HUES64 (cell line): ENCODE measurements at regions not wholly inside any gene's neighbourhood (a gene's known extent, or its start where the extent isn't known, plus 50 kb on each side); places are given as distances from the start of the nearest gene placed in this dataset.
"Not testable (repeated sequence)": the region's sequence is repeated elsewhere in the genome, so short reads cannot be mapped to it uniquely, and the experiment has no call there.

Experiments used
- H3K27ac ChIP-seq: 2 replicates; pipeline ENCODE4 v1.7.0; 2013; ENCODE audit warnings: low read depth, low read length, inconsistent platforms
- H3K27me3 ChIP-seq: 2 replicates; pipeline ENCODE4 v1.6.1; 2013; ENCODE audit warnings: mild to moderate bottlenecking, low read length; ENCODE audit not compliant: insufficient read depth
- H3K36me3 ChIP-seq: 2 replicates; pipeline ENCODE4 v1.6.1; 2013; ENCODE audit warnings: mild to moderate bottlenecking, low read length; ENCODE audit not compliant: insufficient read depth
- H3K4me1 ChIP-seq: 2 replicates; pipeline ENCODE4 v1.6.1; 2013; ENCODE audit warnings: mild to moderate bottlenecking, low read length, moderate library complexity; ENCODE audit not compliant: insufficient read depth
- H3K4me3 ChIP-seq: 2 replicates; pipeline ENCODE4 v1.5.1; 2013; ENCODE audit warnings: mild to moderate bottlenecking, low read length, moderate library complexity
- H3K9ac ChIP-seq: 2 replicates; pipeline ENCODE4 v1.6.1; 2013; ENCODE audit warnings: mild to moderate bottlenecking, low read depth, low read length
- H3K9me3 ChIP-seq: 2 replicates; pipeline ENCODE4 v1.6.1; 2013; ENCODE audit warnings: low read depth, low read length; ENCODE audit not compliant: insufficient read depth
- WGBS: fragments of 150-250, 120-280 bp; methylation state at CpG from one replicate; pipeline ENCODE4 v1.1.7; 2013; ENCODE audit warnings: missing lambda C conversion rate; 5-methylcytosine and 5-hydroxymethylcytosine counted together

DNA sequence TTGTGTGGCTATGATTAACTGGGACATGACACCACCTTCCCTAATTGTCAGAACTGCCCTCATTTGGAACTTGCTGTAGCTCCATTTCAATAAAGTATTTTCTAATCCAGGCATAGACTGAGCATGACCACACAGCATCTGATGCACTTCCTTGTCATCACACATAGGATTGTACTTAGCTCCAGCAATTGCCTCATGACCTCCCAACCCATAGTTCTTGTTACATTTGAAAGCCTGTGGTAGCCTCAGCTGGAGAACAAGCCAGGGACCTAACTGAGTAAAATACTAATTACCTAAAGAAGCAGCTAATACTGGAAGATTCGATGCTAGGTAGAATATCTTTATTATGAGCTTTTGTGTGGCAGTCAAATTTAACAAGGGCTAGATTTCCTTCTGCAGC is 187.3 kb upstream of the KIF2B start:
- WGBS = 100% methylated on average over 1 of the region's 1 CpG
- no peaks in the 10 kb centered on the region for H3K27me3 ChIP-seq
- H3K4me1 ChIP-seq = peaks cover 25% of the 10 kb centered on the region
- no peak overlapping the region for H3K4me3 ChIP-seq
- no peaks in the 10 kb centered on the region for H3K36me3 ChIP-seq
- no peak overlapping the region for H3K9ac ChIP-seq
- H3K9me3 ChIP-seq = no peaks in the 10 kb centered on the region
- no peak overlapping the region for H3K27ac ChIP-seq

DNA sequence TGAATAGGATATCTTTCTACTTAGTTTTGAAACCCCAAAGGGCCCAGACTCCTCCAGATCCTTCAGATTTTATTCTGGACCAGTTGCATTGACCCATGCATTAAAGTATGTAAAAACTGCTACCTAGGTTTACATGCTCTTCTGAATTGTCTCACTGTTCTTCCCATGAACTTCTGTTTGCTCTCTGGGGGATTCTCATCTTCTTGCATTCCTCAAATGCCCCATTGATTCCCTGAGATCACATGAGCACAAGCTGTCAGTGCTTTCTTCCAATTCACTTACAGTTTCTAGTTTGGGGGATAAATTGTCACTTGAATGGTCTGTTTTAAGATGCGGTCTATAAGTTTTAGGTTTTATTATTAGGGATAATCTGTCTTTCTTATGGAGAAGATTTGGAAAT is 188.9 kb upstream of the KIF2B start:
- Histone ChIP-seq H3K27ac (no peak overlapping the region), H3K9me3 (no peaks in the 10 kb centered on the region), H3K4me3 (no peak overlapping the region), H3K4me1 (peaks cover 29% of the 10 kb centered on the region), H3K27me3 (no peaks in the 10 kb centered on the region), H3K36me3 (no peaks in the 10 kb centered on the region), H3K9ac (no peak overlapping the region)
- 100% methylated on average over 1 of the region's 1 CpG for WGBS

DNA sequence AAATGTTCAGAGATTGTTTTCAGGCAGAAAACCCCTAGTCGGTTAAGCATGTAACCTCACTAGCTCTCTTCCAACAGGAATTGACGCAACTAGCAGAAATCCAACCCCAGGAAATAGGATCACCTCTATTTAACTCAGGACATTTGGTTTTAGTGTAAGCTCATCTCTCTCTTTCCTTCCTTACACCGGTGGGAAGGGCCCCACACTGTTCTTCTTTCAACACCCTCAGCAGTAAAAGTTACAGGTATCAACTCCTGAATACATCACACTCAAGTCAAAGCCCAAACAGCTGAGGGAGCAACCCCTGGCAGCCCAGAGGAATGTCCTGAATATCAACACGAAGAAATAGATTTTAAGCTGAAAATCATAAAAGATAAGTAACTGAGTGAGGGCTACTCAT is 191.2 kb upstream of the KIF2B start:
- H3K27me3 ChIP-seq = no peaks in the 10 kb centered on the region
- H3K9me3 ChIP-seq = no peaks in the 10 kb centered on the region
- H3K4me3 ChIP-seq = no peak overlapping the region
- no peaks in the 10 kb centered on the region for H3K36me3 ChIP-seq
- H3K27ac ChIP-seq = peak overlapping the region; percentile 32; the same call in 1 of the 2 replicates
- WGBS = 62% methylated on average over 4 of the region's 4 CpGs
- H3K4me1 ChIP-seq = peaks cover 44% of the 10 kb centered on the region
- no peak overlapping the region for H3K9ac ChIP-seq

DNA sequence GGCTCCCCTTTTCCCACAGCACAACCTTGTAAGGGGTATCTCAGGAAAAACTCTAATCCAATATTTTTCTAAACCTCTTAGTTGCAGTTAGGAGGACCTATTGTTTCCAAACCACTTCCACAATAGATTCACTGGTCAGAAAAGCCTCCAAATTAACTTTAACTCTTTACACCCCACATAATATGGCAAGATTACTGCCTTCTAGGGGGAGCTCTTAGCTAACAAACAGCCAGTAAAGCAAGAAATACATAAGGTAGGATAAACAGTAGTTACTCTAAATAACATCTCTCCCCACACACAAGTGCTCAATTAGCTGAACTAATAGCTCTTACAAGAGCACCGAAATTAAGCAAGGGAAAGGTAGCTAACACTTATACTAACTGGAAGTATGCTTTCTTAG is 192.1 kb upstream of the KIF2B start:
- Histone ChIP-seq H3K4me3 (no peak overlapping the region), H3K36me3 (no peaks in the 10 kb centered on the region), H3K9me3 (no peaks in the 10 kb centered on the region), H3K9ac (no peak overlapping the region), H3K4me1 (peaks cover 51% of the 10 kb centered on the region), H3K27me3 (no peaks in the 10 kb centered on the region), H3K27ac (peak overlapping the region; percentile 15; the same call in 1 of the 2 replicates)
- WGBS = 82% methylated on average over 1 of the region's 1 CpG

DNA sequence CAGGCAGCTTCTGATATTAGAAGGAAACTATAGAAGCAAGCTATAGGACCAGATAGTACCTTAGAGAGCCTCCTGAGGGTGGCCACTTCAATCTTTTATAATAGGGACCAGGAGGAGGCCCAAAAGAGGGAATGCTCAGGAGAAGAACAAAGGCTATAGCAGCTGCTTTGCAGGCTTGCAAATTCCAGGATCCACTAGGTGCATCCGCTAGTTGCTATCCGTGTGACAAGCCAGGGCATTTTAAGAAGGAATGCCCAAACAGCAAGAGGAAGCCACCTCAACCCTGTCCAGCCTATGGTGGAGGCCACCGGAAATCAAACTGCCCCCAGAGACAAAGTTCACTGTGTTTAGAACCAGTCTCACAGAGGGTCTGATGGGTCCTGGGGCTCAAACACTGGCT is 192.6 kb upstream of the KIF2B start:
- H3K9me3 ChIP-seq = no peaks in the 10 kb centered on the region
- H3K36me3 ChIP-seq = no peaks in the 10 kb centered on the region
- no peak overlapping the region for H3K9ac ChIP-seq
- H3K4me1 ChIP-seq = peaks cover 51% of the 10 kb centered on the region
- 63% methylated on average over 3 of the region's 3 CpGs for WGBS
- H3K27ac ChIP-seq = peak overlapping the region; percentile 15; the same call in 1 of the 2 replicates
- H3K27me3 ChIP-seq = no peaks in the 10 kb centered on the region
- H3K4me3 ChIP-seq = no peak overlapping the region

DNA sequence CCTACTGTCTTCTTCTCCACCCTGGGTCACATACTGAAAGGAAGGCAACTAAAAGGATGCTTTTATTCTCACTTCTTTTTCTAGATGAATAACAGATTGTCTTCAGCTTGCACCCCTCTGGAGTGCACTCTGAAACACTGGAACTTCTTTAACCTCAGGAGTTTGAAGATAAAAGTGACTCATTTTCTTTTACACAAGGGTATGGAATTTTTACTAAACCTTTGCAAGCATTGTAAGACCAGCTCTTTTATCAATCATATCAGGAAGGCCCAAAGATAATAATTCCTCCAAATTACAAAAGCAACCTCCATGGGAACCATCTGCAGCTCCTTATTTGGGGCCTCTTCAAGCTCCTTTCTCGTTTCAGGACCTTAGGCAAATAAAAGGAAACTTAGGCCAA is 193.5 kb upstream of the KIF2B start:
- Histone ChIP-seq H3K9ac (no peak overlapping the region), H3K4me1 (peaks cover 51% of the 10 kb centered on the region), H3K4me3 (no peak overlapping the region), H3K27me3 (no peaks in the 10 kb centered on the region), H3K36me3 (no peaks in the 10 kb centered on the region), H3K9me3 (no peaks in the 10 kb centered on the region), H3K27ac (no peak overlapping the region)
- WGBS = 82% methylated on average over 1 of the region's 1 CpG

DNA sequence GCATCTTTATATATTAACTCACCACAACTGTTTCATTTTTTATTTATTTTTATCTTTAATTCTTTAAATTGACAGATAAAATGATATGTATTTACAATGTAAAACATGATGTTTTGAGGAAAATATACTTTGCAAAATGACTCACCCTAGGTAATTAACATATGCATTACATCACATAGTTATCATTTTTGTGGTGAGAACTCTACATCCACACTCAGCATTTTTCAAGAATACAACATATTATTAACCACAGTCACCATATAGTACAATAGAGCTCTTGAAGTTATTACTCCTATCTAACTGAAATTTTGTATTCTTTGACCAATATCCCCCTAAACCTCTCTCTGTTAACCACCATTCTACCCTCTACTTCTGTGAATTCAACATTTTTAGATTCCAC is 194.7 kb upstream of the KIF2B start:
- Histone ChIP-seq H3K4me1 (peaks cover 51% of the 10 kb centered on the region), H3K4me3 (no peak overlapping the region), H3K36me3 (no peaks in the 10 kb centered on the region), H3K27me3 (no peaks in the 10 kb centered on the region), H3K27ac (no peak overlapping the region), H3K9ac (no peak overlapping the region), H3K9me3 (no peaks in the 10 kb centered on the region)

DNA sequence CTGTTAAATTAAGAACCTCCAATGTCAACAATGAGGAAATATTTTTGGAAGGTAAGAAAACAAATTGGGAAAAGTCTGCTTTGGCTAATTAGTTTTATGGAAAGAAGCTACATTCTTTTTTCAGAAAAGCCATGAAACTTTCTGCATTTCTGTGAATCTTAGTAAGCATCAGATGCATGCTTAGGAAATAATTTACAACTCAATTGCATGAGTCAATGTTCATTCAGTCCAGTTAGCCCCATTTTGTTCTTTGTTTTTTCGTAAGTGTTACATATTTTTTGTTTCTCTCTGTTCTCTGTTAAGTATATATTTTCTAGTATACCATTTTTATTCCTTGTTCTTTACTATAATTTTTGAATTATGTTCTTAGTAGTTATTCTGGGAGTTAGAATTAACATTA is 195.2 kb upstream of the KIF2B start:
- Histone ChIP-seq H3K9me3 (no peaks in the 10 kb centered on the region), H3K9ac (no peak overlapping the region), H3K27me3 (no peaks in the 10 kb centered on the region), H3K4me1 (peaks cover 51% of the 10 kb centered on the region), H3K36me3 (no peaks in the 10 kb centered on the region), H3K4me3 (no peak overlapping the region), H3K27ac (peak overlapping the region; percentile 48; the same call in 1 of the 2 replicates)
- WGBS = no CpG with 5 or more reads among the region's 1 CpG

DNA sequence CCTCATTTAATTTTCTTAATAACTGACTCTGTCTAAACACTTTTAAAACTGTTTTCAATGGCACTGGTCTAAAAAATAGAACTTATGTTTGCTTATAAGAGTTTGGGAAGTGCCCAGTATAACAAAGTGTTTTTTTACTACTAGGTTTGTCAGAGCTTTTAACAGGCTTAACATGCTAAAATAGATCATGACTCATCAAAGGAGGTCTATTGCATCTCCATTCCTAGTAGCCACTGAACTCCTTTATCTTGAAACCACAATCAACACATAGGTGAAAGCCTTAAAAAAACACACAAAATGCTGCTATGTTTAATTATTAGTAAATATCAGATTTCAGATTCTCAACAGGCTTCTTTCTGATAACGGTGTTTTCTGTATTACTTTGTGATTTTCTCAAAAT is 196.4 kb upstream of the KIF2B start:
- Histone ChIP-seq H3K4me1 (peaks cover 44% of the 10 kb centered on the region), H3K27me3 (no peaks in the 10 kb centered on the region), H3K9me3 (no peaks in the 10 kb centered on the region), H3K4me3 (no peak overlapping the region), H3K27ac (peak overlapping the region; percentile 25; the same call in 1 of the 2 replicates), H3K9ac (no peak overlapping the region), H3K36me3 (no peaks in the 10 kb centered on the region)
- WGBS = 50% methylated on average over 1 of the region's 1 CpG

DNA sequence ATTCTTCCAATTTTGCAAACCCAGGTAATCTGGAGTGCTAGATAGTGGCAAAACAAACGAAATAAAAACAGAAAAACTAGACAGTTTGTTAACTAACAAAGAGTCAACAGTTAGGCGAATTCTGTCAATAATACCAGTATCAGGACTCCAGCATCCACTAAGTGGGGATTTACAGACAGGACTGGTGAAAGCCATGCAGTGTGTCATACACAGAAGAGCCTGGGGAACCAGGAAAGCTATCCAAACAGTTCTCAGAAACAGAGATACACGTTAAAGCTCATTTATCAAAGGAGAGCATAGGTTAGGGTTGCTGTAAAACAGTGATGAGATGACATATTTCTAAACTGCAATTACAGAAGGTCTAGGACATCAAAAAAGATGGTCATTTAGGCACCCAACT is 203.7 kb upstream of the KIF2B start:
- 93% methylated on average over 3 of the region's 3 CpGs for WGBS
- no peaks in the 10 kb centered on the region for H3K4me1 ChIP-seq
- H3K9me3 ChIP-seq = peaks cover 26% of the 10 kb centered on the region
- no peak overlapping the region for H3K9ac ChIP-seq
- no peak overlapping the region for H3K27ac ChIP-seq
- H3K4me3 ChIP-seq = no peak overlapping the region
- H3K27me3 ChIP-seq = no peaks in the 10 kb centered on the region
- H3K36me3 ChIP-seq = no peaks in the 10 kb centered on the region

DNA sequence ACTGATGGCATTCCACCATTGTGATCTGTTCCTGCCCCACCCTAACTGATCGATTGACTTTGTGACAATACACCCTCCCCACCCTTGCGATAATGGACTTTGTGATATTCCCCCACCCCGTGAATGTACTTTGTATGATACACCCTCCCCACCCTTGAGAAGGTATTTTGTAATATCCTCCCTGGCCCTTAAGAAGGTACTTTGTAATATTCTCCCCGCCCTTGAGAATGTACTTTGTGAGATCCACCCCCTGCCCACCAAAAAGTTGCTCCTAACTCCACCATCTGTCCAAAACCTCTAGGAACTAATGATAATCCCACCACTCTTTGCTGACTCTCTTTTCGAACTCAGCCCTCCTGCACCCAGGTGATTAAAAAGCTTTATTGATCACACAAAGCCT is 214.5 kb upstream of the KIF2B start:
- 89% methylated on average over 5 of the region's 5 CpGs for WGBS
- not testable (repeated sequence) for H3K36me3 ChIP-seq, H3K27me3 ChIP-seq, H3K9ac ChIP-seq, H3K4me3 ChIP-seq
- Histone ChIP-seq H3K4me1 (peaks cover 14% of the 10 kb centered on the region), H3K27ac (peak overlapping the region; percentile 89), H3K9me3 (peaks cover 11% of the 10 kb centered on the region)

DNA sequence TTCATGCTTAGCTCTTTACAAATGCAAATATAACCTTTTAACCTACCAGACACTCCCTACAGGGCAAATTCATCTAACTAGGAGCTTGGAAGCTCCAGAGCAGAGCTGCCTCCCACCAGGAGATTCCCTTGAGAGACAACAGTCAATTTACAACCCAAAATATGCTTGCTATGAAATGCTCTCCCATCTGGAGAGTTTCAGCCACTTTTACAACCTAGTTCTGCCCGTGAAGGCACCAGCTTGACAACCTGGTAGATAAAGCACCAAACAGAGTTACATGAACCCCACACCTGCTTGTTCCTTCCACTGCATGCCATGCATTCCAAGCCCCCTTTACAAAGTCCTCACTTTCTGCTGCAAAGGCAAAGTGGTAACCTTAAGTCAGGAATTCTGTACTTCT is 215.3 kb upstream of the KIF2B start:
- 15% methylated on average over 1 of the region's 1 CpG for WGBS
- Histone ChIP-seq H3K9ac (no peak overlapping the region; the same call in 1 of the 2 replicates), H3K9me3 (peaks cover 13% of the 10 kb centered on the region), H3K27me3 (no peaks in the 10 kb centered on the region), H3K4me3 (no peak overlapping the region), H3K27ac (peak overlapping the region; percentile 89), H3K4me1 (peaks cover 14% of the 10 kb centered on the region), H3K36me3 (no peaks in the 10 kb centered on the region)
